Nephron (organoid): ENCODE measurements at regions not wholly inside any gene's neighbourhood (a gene's known extent, or its start where the extent isn't known, plus 50 kb on each side); places are given as distances from the start of the nearest gene placed in this dataset.
A peak's percentile ranks its signal among the peaks of the same experiment; 100 is the strongest.
"Not testable (repeated sequence)": the region's sequence is repeated elsewhere in the genome, so short reads cannot be mapped to it uniquely, and the experiment has no call there.

ENCODE experiments used
- H3K27ac Mint-ChIP-seq, 3 experiments: 2 replicates each; pipeline ENCODE4 v1.8.0; 2020; ENCODE audit warnings: mixed read lengths in 3 of 3, mild to moderate bottlenecking in 2 of 3, moderate library complexity in 1 of 3
- H3K27me3 Mint-ChIP-seq: 2 replicates; pipeline ENCODE4 v1.8.0; 2021; ENCODE audit warnings: low read depth, mild to moderate bottlenecking, moderate library complexity, mixed read lengths
- H3K36me3 Mint-ChIP-seq: 2 replicates; pipeline ENCODE4 v1.8.0; 2020; ENCODE audit warnings: low read depth, mixed read lengths
- H3K4me1 Mint-ChIP-seq: 2 replicates; pipeline ENCODE4 v1.8.0; 2020; ENCODE audit warnings: mixed read lengths
- H3K4me3 Mint-ChIP-seq, 3 experiments: 2 replicates each; pipeline ENCODE4 v1.8.0; 2020; ENCODE audit warnings: mild to moderate bottlenecking in 3 of 3, mixed read lengths in 3 of 3, moderate library complexity in 2 of 3
- H3K9me3 Mint-ChIP-seq: 2 replicates; pipeline ENCODE4 v1.8.0; 2020; ENCODE audit warnings: mixed read lengths
- TF ChIP-seq, protein P1 (sequence below), 3 experiments: fragments of 200-600 bp; sonication (generic); IDR thresholded peaks; one replicate each; pipeline ENCODE4 v1.5.0; 2021; ENCODE audit warnings: antibody characterized with exemption in 3 of 3; ENCODE audit not compliant: unreplicated experiment in 3 of 3

DNA sequence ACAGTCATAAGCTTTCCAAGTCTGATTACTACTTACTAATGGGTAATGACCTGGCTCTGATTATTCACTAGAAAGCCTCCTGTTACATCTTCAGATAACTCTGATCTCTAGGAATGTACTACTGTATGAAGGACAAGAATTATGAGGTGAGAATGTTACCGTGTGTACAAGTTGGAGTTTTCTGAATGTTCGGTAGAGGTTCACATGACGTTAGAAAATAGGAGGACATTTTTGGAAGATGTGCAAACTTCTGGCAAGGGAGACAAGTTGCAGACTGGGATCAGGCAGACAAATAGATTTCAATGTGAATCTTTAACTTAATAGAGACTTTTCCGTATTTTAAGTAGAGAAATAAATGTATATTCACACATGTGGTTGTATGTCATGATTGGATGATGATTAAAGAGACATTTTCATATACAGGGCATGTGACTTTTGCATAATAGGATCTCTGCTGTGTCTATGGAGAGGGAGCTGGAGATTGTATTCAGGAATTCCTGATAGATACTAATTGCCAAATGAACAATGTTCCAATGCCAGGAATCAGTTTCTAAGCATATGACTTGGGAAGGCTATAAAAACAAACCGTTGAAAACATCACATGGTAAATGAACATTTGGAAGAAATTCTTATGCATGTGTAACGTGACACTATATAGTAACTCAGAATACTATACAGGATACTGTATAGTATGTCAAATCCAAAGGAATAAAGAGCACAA, 1695.8 kb upstream of the PIK3C3 start:
- H3K4me3 Mint-ChIP-seq: peak overlapping the region in 1 of 3 experiments; percentile 16
- H3K9me3 Mint-ChIP-seq: peaks cover 21% of the 10 kb centered on the region
- H3K27me3 Mint-ChIP-seq: no peaks in the 10 kb centered on the region
- no peaks in the 10 kb centered on the region for H3K36me3 Mint-ChIP-seq
- H3K4me1 Mint-ChIP-seq: peaks cover 17% of the 10 kb centered on the region
- peak overlapping the region in 2 of 3 experiments; percentile 23 to 68 for H3K27ac Mint-ChIP-seq
- TF ChIP-seq, protein P1, sequence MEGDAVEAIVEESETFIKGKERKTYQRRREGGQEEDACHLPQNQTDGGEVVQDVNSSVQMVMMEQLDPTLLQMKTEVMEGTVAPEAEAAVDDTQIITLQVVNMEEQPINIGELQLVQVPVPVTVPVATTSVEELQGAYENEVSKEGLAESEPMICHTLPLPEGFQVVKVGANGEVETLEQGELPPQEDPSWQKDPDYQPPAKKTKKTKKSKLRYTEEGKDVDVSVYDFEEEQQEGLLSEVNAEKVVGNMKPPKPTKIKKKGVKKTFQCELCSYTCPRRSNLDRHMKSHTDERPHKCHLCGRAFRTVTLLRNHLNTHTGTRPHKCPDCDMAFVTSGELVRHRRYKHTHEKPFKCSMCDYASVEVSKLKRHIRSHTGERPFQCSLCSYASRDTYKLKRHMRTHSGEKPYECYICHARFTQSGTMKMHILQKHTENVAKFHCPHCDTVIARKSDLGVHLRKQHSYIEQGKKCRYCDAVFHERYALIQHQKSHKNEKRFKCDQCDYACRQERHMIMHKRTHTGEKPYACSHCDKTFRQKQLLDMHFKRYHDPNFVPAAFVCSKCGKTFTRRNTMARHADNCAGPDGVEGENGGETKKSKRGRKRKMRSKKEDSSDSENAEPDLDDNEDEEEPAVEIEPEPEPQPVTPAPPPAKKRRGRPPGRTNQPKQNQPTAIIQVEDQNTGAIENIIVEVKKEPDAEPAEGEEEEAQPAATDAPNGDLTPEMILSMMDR (IDR thresholded peaks at IDR 0.05; ENCODE audit: unreplicated experiment in 3 of 3): no peak

DNA sequence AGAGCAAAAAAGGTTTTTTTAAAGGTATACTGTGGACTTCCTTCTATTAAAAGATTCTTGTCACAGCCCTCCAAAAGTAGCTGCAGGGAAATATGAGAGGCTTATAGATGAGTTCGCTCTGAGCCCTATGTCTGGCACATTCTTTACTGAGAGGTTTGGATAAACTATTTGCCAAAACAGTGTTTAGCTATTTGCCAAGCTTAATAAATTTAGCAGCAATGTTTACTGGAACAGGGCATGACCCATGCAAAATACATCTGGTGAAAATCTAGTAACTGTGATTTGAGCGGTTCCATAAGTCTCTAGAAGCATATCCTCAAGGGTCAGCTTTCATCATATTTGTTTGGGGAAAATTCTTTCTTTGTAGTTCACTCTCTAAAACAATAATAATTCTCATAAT, 1696.7 kb upstream of the PIK3C3 start:
- TF ChIP-seq, protein P1 (IDR thresholded peaks at IDR 0.05; ENCODE audit: unreplicated experiment in 3 of 3): no peak
- H3K4me1 Mint-ChIP-seq: peaks cover 17% of the 10 kb centered on the region
- H3K9me3 Mint-ChIP-seq: peaks cover 15% of the 10 kb centered on the region
- no peaks in the 10 kb centered on the region for H3K27me3 Mint-ChIP-seq
- peak overlapping the region; percentile 60 to 78 (median 67) for H3K27ac Mint-ChIP-seq
- no peaks in the 10 kb centered on the region for H3K36me3 Mint-ChIP-seq
- no peak overlapping the region for H3K4me3 Mint-ChIP-seq

GRCh38 chr18:40250236-40250635, 1704.8 kb upstream of the PIK3C3 start:
- H3K27ac Mint-ChIP-seq: peak overlapping the region in 1 of 3 experiments; percentile 8
- H3K9me3 Mint-ChIP-seq: no peaks in the 10 kb centered on the region
- H3K27me3 Mint-ChIP-seq: no peaks in the 10 kb centered on the region
- no peak overlapping the region for H3K4me3 Mint-ChIP-seq
- TF ChIP-seq, protein P1 (IDR thresholded peaks at IDR 0.05; ENCODE audit: unreplicated experiment in 3 of 3): no peak
- H3K36me3 Mint-ChIP-seq: no peaks in the 10 kb centered on the region
- no peaks in the 10 kb centered on the region for H3K4me1 Mint-ChIP-seq

DNA sequence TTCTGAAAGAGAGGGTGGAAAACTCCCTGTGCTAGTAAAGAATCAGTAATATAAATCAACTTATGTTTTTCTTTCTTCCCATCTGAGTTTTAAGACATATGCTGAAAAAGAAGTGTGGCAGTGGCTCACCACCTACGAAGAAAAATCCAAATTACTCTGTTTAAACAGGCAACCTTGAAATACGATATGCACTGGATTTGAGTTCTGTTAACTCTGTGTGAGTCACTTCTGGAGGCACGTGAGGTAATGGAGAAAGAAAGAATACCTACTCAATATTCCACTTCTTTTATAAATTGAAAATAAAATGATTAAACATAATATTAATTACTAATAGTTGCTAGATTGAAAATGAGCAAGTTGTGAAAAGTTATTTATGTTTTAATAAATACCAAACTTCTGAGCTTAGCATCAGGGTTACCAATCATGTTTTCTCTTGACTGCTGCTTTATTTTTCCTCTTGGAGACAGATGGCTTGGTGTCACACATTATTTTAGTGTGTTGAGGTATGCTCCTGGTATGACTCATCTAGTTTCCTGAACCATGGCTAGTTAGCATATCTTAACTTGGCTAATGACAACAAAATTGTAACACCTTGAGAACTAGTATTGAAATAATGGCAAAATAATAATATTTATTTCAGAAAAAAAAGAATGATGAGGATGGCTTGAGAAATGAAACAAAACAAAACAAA, 1705.5 kb upstream of the PIK3C3 start:
- TF ChIP-seq, protein P1 (IDR thresholded peaks at IDR 0.05; ENCODE audit: unreplicated experiment in 3 of 3): no peak
- no peak overlapping the region for H3K4me3 Mint-ChIP-seq
- no peaks in the 10 kb centered on the region for H3K36me3 Mint-ChIP-seq
- no peaks in the 10 kb centered on the region for H3K27me3 Mint-ChIP-seq
- no peaks in the 10 kb centered on the region for H3K4me1 Mint-ChIP-seq
- H3K9me3 Mint-ChIP-seq: no peaks in the 10 kb centered on the region
- H3K27ac Mint-ChIP-seq: no peak overlapping the region

DNA sequence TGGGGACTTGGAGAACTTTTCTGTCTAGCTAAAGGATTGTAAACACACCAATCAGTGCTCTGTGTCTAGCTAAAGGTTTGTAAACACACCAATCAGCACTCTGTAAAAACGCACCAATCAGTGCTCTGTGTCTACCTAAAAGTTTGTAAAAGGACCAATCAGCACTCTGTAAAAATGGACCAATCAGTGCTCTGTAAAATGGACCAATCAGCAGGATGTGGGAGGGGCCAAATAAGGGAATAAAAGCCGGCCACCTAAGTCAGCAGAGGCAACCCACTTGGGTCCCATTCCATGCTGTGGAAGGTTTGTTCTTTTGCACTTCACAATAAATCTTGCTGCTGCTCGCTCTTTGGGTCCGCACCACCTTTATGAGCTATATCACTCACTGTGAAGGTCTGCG, 1709.4 kb upstream of the PIK3C3 start:
- H3K27ac Mint-ChIP-seq, H3K4me1 Mint-ChIP-seq, H3K4me3 Mint-ChIP-seq, H3K9me3 Mint-ChIP-seq, H3K36me3 Mint-ChIP-seq, H3K27me3 Mint-ChIP-seq: not testable (repeated sequence)

DNA sequence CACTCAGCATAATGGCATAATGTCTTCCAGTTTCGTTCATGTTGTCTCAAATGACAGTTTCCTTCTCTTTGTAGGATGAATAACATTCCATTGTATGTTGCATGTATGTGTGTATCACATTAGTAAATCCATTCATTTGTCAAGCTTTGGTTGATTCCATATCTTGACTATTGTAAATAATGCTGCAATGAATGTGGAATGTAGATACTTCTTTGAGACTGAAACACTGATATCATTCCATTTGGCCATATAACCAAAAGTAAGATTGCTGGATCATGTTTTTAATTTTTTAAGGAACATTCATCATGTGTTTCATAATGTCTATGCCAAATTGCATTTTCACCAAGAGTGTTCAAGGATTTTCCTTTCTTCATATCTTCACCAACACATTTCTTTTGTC, 1711.4 kb upstream of the PIK3C3 start:
- H3K27me3 Mint-ChIP-seq: no peaks in the 10 kb centered on the region
- TF ChIP-seq, protein P1 (IDR thresholded peaks at IDR 0.05; ENCODE audit: unreplicated experiment in 3 of 3): no peak
- H3K9me3 Mint-ChIP-seq: no peaks in the 10 kb centered on the region
- H3K27ac Mint-ChIP-seq: no peak overlapping the region
- H3K4me1 Mint-ChIP-seq: peaks cover 4% of the 10 kb centered on the region
- H3K36me3 Mint-ChIP-seq: no peaks in the 10 kb centered on the region
- no peak overlapping the region for H3K4me3 Mint-ChIP-seq
